Body of pancreas (tissue), 4 donors: ENCODE measurements at regions not wholly inside any gene's neighbourhood (a gene's known extent, or its start where the extent isn't known, plus 50 kb on each side); places are given as distances from the start of the nearest gene placed in this dataset.

Experiments used
- POLR2A ChIP-seq, 3 donors: fragments of 450-650 bp; IDR thresholded peaks; one replicate each; pipeline ENCODE4 v1.6.1; 2016; ENCODE audit warnings: antibody characterized with exemption in 3 of 3, mild to moderate bottlenecking in 2 of 3
- TF ChIP-seq, protein P1 (sequence below), 7 experiments: fragments of 450-650 bp in 4 of 7; fragments of 200-600 bp in 3 of 7; sonication (generic) in 3 of 7; IDR thresholded peaks; one replicate each; pipeline ENCODE4 v1.5.1; 2016 to 2019; ENCODE audit warnings: antibody characterized with exemption in 7 of 7

DNA sequence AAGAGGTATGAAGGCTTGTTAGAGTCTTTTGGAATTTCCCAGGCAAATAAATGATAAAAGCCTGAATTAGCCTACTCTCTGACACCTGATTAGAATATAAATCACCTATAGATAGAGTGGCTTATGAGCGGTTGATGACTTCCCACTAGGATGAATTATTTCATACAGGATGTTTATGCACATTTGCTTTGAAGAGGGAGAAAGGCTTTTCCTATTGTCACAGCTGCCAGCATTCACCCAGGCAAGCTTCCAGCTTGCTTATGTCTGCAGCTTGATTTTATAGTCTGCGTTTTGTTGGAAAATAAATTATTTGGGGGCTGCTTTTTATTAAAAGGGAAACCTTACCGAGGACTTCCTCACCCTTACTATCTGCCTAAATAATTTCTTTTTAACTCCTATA, 51.3 kb upstream of the EIF2S2 start:
- TF ChIP-seq, protein P1, sequence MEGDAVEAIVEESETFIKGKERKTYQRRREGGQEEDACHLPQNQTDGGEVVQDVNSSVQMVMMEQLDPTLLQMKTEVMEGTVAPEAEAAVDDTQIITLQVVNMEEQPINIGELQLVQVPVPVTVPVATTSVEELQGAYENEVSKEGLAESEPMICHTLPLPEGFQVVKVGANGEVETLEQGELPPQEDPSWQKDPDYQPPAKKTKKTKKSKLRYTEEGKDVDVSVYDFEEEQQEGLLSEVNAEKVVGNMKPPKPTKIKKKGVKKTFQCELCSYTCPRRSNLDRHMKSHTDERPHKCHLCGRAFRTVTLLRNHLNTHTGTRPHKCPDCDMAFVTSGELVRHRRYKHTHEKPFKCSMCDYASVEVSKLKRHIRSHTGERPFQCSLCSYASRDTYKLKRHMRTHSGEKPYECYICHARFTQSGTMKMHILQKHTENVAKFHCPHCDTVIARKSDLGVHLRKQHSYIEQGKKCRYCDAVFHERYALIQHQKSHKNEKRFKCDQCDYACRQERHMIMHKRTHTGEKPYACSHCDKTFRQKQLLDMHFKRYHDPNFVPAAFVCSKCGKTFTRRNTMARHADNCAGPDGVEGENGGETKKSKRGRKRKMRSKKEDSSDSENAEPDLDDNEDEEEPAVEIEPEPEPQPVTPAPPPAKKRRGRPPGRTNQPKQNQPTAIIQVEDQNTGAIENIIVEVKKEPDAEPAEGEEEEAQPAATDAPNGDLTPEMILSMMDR (IDR thresholded peaks at IDR 0.05) = no peak
- no peak for TF ChIP-seq POLR2A (IDR thresholded peaks at IDR 0.05)
